Right cardiac atrium (tissue), 5 donors: ENCODE measurements at regions not wholly inside any gene's neighbourhood (a gene's known extent, or its start where the extent isn't known, plus 50 kb on each side); places are given as distances from the start of the nearest gene placed in this dataset.

Experiments used
- ATAC-seq, 2 donors: fragments of 200-7000 bp; cut with Tn5 transposase; one replicate each; pipeline versions ENCODE4 v1.8.0 to v1.9.1; 2020; ENCODE audit warnings: moderate library complexity in 2 of 2, mild to moderate bottlenecking in 1 of 2
- DNase-seq, 3 donors: peaks; one replicate each; pipeline ENCODE4 v3.0.0-alpha.2; 2020
- H3K27ac ChIP-seq: one replicate; pipeline ENCODE4 v1.5.1; 2013; ENCODE audit warnings: mild to moderate bottlenecking, low read length, control low read depth, moderate library complexity
- H3K27me3 ChIP-seq: one replicate; pipeline ENCODE4 v1.6.1; 2013; ENCODE audit not compliant: control insufficient read depth, insufficient read depth
- H3K4me1 ChIP-seq: one replicate; pipeline ENCODE4 v1.6.1; 2013; ENCODE audit warnings: low read length; ENCODE audit not compliant: control insufficient read depth, insufficient read depth
- H3K4me3 ChIP-seq: one replicate; pipeline ENCODE4 v1.5.1; 2013; ENCODE audit warnings: low read length, control low read depth
- H3K9me3 ChIP-seq: one replicate; pipeline ENCODE4 v1.6.1; 2013; ENCODE audit warnings: low read length; ENCODE audit not compliant: control insufficient read depth
- WGBS: extraction: QIAGEN DNeasy Blood & Tissue Kit; methylation state at CpG from one replicate; pipeline ENCODE4 v1.1.7; 2013; 5-methylcytosine and 5-hydroxymethylcytosine counted together
- intact Hi-C, 4 donors: fragments of 100-400 bp; cut with DNase I; formaldehyde crosslinking; loops; one replicate each; pipeline versions ENCODE4 v1.11.0 to v1.14.0; 2022 to 2023
- donor health status: healthy with polysubstance abuse.
- donor health status: DM: no; HTN: yes; CAD: no.
- donor health status: DM: no; HTN: no; CAD: no.
- donor health status: DM: no; HTN: yes; CAD: no; lungs with severe emphysema.
- donor health status: DM: yes; HTN: yes; CAD: no.

DNA sequence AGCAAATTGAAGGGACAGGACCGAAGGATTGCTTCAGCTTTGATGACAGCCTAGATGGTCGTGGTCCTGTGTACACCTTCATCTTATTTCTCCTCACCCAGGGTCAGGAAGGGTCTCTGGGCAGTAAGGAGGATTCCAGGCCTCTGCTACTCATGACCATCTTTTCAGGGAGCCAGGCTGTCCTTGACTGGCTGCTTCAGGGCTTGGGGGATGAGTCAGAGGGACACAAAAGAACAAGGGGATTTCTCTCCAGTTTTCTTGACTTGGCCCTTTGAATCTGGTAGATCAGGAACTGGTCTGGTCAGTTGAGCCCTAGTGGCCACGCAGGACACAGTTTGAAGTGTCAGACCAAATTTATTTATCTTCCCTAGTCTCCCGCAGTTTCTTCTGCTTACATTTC, 402.1 kb upstream of the CHD6 start:
- Histone ChIP-seq H3K4me1 (no peaks in the 10 kb centered on the region), H3K4me3 (no peak overlapping the region), H3K27me3 (no peaks in the 10 kb centered on the region), H3K9me3 (no peaks in the 10 kb centered on the region), H3K27ac (no peak overlapping the region)
- WGBS: 59% methylated on average over 4 of the region's 4 CpGs
- DNase-seq (no peak), ATAC-seq (no peak)
- intact Hi-C loops: no loop called here

DNA sequence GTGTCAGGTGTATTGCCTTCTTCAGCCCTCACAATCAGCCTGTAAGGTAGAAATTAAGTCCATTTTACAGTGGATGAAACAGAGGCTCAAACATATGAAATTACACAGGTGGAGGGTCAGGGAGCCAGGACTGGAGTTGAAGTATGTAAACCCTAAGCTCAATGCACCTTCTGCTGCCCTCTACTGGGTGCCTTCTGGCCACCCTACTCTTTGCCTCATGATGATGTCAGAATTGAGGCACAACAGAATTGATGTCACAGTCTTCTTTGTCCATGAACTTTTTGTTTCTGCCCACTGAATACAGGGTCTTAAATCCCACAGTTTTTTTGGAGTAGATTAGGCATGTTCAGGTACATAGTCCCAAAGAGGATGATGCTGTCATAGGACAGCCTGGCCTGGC, 400.8 kb upstream of the CHD6 start:
- intact Hi-C loops: no loop called here
- Histone ChIP-seq H3K9me3 (no peaks in the 10 kb centered on the region), H3K4me1 (no peaks in the 10 kb centered on the region), H3K4me3 (no peak overlapping the region), H3K27ac (no peak overlapping the region), H3K27me3 (no peaks in the 10 kb centered on the region)
- ATAC-seq (no peak), DNase-seq (no peak)

DNA sequence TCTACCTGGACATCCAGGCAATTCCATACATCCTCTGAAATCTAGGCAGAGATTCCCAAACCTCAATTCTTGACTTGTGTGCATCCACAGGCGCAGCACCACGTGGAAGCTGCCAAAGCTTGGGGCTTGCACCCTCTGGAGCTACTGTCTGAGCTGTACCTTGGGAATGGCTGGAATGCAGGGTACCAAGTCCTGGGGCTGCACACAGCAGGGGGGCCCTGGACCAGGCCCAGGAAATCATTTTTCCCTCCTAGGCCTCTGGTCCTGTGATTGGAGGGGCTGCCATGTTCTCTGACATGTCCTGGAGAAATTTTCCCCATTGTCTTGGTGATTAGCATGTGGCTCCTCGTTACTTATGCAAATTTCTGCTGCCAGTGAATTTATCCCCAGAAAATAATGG, 391.9 kb upstream of the CHD6 start:
- ATAC-seq: no peak
- no peak for DNase-seq
- Histone ChIP-seq H3K9me3 (no peaks in the 10 kb centered on the region), H3K27me3 (no peaks in the 10 kb centered on the region), H3K4me3 (no peak overlapping the region), H3K27ac (no peak overlapping the region), H3K4me1 (no peaks in the 10 kb centered on the region)
- WGBS: 63% methylated on average over 3 of the region's 3 CpGs
- intact Hi-C loops: no loop called here

DNA sequence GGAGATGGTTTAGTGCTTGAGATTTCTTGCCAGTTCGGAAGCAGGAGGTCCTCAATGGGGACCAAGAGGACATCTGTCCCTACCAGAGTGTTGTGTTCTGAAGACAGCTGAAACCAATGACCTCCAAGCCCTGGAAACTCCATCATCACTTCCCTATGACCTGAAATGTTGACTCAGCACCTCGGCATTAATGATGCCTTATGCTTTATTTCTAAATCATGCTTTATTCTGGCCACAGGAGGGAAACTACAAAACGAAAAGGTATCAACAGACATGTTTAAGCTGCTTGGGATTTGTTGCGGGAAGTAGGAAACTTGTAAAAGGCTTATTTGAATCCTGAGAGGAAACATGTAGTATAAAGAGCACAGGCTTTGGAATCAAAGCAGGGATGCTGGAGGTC, 389.1 kb upstream of the CHD6 start:
- no peak overlapping the region for H3K27ac ChIP-seq
- no peaks in the 10 kb centered on the region for H3K9me3 ChIP-seq
- no peaks in the 10 kb centered on the region for H3K27me3 ChIP-seq
- no peak for DNase-seq
- ATAC-seq: no peak
- WGBS: 67% methylated on average over 4 of the region's 4 CpGs
- H3K4me1 ChIP-seq: no peaks in the 10 kb centered on the region
- intact Hi-C loops: no loop called here
- no peak overlapping the region for H3K4me3 ChIP-seq

DNA sequence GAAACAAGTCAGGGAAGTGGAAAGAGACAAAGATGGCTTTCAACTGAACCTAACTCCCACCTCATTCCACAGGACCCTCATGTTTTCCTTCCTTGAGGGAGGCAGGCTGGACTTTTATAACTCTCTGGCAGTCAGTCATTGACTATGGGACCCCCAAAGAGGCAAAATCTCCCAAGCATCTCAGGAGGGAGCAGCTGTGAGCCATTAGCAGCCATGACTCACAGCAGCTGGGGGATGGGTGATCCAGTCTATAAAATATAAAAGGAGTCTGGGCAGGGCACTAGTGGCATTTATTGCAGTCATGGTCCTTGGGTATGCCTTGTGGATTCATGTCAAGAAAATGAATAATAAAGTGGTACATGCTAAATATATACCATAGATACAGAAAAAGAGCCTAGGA, 387.0 kb upstream of the CHD6 start:
- Histone ChIP-seq H3K27ac (no peak overlapping the region), H3K27me3 (no peaks in the 10 kb centered on the region), H3K4me3 (no peak overlapping the region), H3K9me3 (no peaks in the 10 kb centered on the region), H3K4me1 (no peaks in the 10 kb centered on the region)
- DNase-seq: no peak
- intact Hi-C loops: no loop called here
- no peak for ATAC-seq

DNA sequence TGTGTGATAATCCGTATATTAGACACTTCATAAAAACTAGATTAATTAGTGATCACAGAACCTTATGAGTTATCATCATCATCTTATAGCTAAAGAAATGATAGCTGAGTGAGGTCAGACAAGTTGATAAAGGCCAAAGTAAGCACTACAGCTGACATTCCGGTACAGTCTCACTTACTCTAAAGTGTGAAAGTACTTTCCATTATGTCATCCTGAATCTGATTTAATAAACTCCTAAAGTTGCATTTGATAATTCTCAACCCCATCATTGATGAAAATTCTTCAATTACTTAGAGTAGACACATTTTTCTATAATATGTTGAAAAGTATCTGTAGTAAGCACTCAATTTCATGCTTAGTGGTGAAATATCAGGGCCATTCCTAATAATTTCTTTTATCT, 385.2 kb upstream of the CHD6 start:
- no peak overlapping the region for H3K27ac ChIP-seq
- no peak for DNase-seq
- H3K4me1 ChIP-seq: no peaks in the 10 kb centered on the region
- no peak for ATAC-seq
- H3K4me3 ChIP-seq: no peak overlapping the region
- no peaks in the 10 kb centered on the region for H3K9me3 ChIP-seq
- WGBS: 82% methylated on average over 2 of the region's 2 CpGs
- no peaks in the 10 kb centered on the region for H3K27me3 ChIP-seq
- intact Hi-C loops: no loop called here

DNA sequence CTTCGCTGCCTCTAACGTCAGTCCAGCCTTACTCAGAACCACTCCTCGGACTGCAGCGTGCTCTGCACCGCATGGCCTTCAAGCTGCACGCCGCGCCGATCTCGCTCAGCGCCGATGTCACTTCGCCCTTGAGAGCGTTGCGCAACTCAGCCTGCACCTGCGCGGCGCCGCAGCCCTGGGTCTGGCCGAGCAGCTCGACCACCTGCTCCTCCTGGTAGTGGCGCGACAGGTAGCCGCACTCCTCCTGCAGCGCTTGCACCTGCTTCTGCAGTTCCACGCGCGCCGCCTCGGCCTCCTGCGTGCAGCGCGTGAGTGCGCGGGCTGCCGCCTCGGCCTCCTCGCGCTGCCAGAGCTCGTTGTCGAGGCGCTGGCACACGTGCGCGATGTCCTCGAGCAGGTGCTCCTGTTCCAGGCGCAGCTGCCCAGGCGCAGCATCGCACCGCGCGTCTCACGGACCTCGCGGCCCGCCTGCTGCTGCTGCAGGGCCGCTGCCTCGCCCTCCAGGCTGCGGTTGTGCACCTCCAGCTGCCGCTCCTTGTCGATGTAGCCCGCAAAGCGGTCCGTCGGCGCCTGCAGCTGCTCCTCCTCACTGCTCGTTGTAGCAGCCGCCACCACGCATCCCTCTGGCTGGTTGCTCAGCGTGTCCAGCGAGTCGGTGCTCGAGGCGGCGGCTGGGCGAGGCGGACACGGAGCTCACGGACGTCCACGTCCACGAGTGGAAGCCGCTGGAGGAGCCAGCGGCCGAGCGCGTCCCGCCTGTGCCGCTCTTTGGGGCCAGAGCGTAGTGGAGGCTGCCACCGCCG, 380.6 kb upstream of the CHD6 start:
- Histone ChIP-seq H3K27me3 (no peaks in the 10 kb centered on the region), H3K4me1 (no peaks in the 10 kb centered on the region), H3K9me3 (no peaks in the 10 kb centered on the region), H3K27ac (no peak overlapping the region), H3K4me3 (no peak overlapping the region)
- intact Hi-C loops: no loop called here
- peak in 2 of 3 donors; percentile 48 to 49 for DNase-seq
- no peak for ATAC-seq
- 91% methylated on average over 92 of the region's 92 CpGs for WGBS

DNA sequence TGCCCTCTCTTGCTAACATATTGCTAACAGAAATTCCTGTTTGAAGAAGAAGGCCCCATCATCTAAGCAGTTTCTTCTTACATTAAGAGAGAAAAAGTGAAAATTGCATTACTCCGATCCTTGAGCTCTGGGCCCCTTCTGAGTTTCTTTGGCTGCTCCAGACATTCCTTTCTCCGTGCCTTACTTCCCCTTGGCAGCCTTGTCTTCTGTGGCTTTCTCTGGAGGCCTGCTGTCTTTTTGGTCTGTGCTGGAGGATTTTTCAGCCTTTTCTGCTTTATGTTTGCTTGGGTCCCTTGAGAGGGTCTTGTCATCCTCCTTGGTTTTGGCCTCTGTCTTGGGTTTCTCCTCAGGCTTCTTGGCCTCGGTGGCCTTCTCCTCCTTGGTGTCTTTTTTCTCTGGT, 378.8 kb upstream of the CHD6 start:
- Histone ChIP-seq H3K27ac (no peak overlapping the region), H3K4me1 (no peaks in the 10 kb centered on the region), H3K9me3 (no peaks in the 10 kb centered on the region), H3K4me3 (no peak overlapping the region), H3K27me3 (no peaks in the 10 kb centered on the region)
- intact Hi-C loops: no loop called here
- 59% methylated on average over 3 of the region's 3 CpGs for WGBS
- DNase-seq: no peak
- no peak for ATAC-seq

DNA sequence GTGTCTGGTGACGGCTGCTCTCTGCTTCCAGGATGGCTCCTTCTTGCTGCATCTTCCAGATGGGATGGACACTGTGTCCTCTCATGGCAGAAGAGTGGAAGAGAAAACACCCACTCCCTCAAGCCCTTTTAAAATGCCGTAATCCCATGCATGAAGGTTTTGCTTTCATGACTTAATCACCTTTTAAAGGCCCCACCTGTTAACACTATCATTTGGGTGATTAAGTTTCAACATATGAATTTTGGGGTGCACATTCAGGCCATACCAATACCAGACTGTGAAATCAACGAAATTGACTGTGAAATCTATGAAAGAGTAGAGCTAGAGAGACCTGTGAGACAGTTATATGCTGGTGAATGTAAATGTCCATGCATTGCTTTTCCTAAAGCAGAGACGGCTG, 374.3 kb upstream of the CHD6 start:
- Histone ChIP-seq H3K27ac (no peak overlapping the region), H3K27me3 (no peaks in the 10 kb centered on the region), H3K4me3 (no peak overlapping the region), H3K4me1 (no peaks in the 10 kb centered on the region), H3K9me3 (no peaks in the 10 kb centered on the region)
- DNase-seq (no peak), ATAC-seq (no peak)
- 70% methylated on average over 4 of the region's 4 CpGs for WGBS
- intact Hi-C loops: no loop called here

DNA sequence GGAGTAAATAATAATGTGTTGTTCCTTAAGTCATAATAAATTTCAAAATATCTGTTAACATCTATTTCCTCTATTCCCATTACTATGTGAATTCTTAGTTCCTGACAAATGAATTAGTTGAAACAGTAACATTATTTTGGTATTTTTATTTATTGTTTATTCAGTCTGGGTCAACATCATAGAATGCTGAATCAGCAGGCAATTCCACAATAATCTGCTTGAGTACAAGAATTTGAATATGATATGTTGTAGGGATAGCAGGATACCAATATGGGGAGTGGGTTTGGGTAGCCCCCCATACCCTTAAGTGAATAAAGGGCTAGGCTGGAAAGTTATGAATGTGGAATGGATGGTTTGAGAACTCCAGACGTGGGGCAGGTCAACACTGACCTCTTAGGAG, 373.2 kb upstream of the CHD6 start:
- Histone ChIP-seq H3K27me3 (no peaks in the 10 kb centered on the region), H3K27ac (no peak overlapping the region), H3K4me3 (no peak overlapping the region), H3K9me3 (no peaks in the 10 kb centered on the region), H3K4me1 (no peaks in the 10 kb centered on the region)
- DNase-seq (no peak), ATAC-seq (no peak)
- intact Hi-C loops: no loop called here
- 64% methylated on average over 1 of the region's 1 CpG for WGBS

DNA sequence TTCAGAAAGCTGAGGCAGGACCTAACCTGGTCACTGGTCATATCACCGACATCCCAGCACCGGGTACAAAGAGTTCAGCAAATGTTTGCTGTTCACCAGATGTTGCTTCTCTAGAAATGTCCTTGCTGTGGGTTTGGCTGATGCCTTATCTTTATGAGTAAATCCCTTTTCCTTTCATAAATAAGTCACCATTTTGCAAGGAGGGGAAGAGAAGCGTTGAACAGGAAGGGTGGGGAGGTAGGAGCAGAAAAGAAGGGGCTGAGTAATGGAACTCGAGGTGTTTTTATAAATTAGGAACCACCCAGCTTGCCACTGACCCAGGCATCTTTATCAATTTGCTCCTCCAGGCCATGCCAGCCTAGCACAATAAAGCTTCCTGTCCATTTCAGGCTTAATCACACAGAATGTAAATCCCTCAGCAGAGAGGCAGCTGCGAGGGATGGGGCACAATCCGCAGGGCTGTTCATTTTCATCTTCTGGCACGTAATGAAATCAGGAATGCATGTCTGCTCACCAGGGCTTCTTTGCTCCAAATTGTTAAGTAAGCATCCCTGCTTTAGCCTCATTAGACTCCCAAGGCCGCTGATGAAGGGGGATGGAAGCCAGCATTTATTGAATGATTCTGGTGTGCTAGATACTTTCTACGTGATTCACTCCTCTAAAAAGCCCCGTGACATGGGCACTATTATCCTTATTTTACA, 371.9 kb upstream of the CHD6 start:
- H3K27ac ChIP-seq: no peak overlapping the region
- intact Hi-C loops: no loop called here

More for the DNA sequence above, 371.9 kb upstream of the CHD6 start:
- Histone ChIP-seq H3K27me3 (no peaks in the 10 kb centered on the region), H3K9me3 (no peaks in the 10 kb centered on the region), H3K4me1 (no peaks in the 10 kb centered on the region), H3K4me3 (no peak overlapping the region)
- no peak for DNase-seq
- ATAC-seq: peak in 1 of 2 donors; percentile 91
- WGBS: 29% methylated on average over 10 of the region's 10 CpGs
